SK-N-SH (cell line): ENCODE measurements at regions not wholly inside any gene's neighbourhood (a gene's known extent, or its start where the extent isn't known, plus 50 kb on each side); places are given as distances from the start of the nearest gene placed in this dataset.

Experiments
- CTCF ChIP-seq: fragments of 200-600 bp; sonication (generic); IDR thresholded peaks from 2 replicates; pipeline ENCODE4 v1.6.1; 2017; ENCODE audit warnings: antibody characterized with exemption, mild to moderate bottlenecking, moderate library complexity
- EZH2phosphoT487 ChIP-seq: fragments of 200-600 bp; sonication (generic); IDR thresholded peaks from 2 replicates; pipeline ENCODE4 v1.6.1; 2017; ENCODE audit warnings: low read depth, mixed run types, mild to moderate bottlenecking, antibody characterized with exemption, moderate library complexity, borderline replicate concordance
- IRF3 ChIP-seq: fragments of 150-350 bp; IDR thresholded peaks from 2 replicates; pipeline ENCODE4 v1.6.1; 2016; ENCODE audit warnings: mild to moderate bottlenecking, low read depth, low read length
- POLR2AphosphoS5 ChIP-seq: IDR thresholded peaks from 2 replicates; pipeline ENCODE4 v1.6.1; 2012; ENCODE audit warnings: low read depth, low read length
- RFX5 ChIP-seq: IDR thresholded peaks from 2 replicates; pipeline ENCODE4 v1.6.1; 2012; ENCODE audit warnings: mild to moderate bottlenecking, improper control_type of control experiment, low read length
- TAF1 ChIP-seq: IDR thresholded peaks from 2 replicates; pipeline ENCODE4 v1.6.1; 2012; ENCODE audit warnings: low read depth, mild to moderate bottlenecking, low read length, moderate library complexity, borderline replicate concordance
- USF2 ChIP-seq: fragments of 150-350 bp; IDR thresholded peaks from 2 replicates; pipeline ENCODE4 v1.6.1; 2017; ENCODE audit warnings: antibody characterized with exemption, low read length, low read depth, borderline replicate concordance
- YY1 ChIP-seq: IDR thresholded peaks from 2 replicates; pipeline ENCODE4 v1.4.0; 2012; ENCODE audit warnings: low read depth, mild to moderate bottlenecking

- TF ChIP-seq CTCF (no peak), POLR2AphosphoS5 (peak; percentile 70; the same call in 1 of the 2 replicates), TAF1 (no peak), RFX5 (no peak), USF2 (no peak), EZH2phosphoT487 (no peak), IRF3 (no peak), YY1 (no peak)
Observed at GRCh38 chr13:50244713-50245574, 229.7 kb downstream of the KCNRG start.
